ENCODE measurements at regions not wholly inside any gene's neighbourhood (a gene's known extent, or its start where the extent isn't known, plus 50 kb on each side); places are given as distances from the start of the nearest gene placed in this dataset.
A peak's percentile ranks its signal among the peaks of the same experiment; 100 is the strongest.

DNA sequence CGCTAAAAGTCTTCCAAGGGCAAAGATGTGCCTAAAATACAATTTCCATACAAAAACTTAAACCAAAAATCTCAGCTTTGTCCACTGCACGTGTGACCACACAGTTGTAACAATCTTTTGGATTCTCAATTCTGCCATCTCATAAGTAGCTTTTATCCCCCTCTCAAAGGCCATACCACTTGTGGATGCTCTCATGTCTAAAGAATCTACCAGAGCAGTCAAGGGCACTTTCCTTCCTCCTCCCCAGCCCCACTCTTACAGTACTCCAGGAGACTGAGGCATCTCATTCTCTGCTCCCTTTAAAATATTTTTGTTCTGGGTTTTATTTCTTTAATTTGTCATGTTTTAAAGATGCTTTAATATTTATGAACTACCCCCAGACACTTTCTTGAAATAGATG lies 102.3 kb upstream of the PFN2 start:
- H4K5ac ChIP-seq (ENCODE audit: low read depth, low read length) = no peak overlapping the region
- H3K14ac ChIP-seq (replicated peaks; ENCODE audit: low read depth, low read length) = no peak overlapping the region; the same call in 1 of the 2 replicates
- no peak overlapping the region for H2AK9ac ChIP-seq (replicated peaks; ENCODE audit: low read depth, low read length, poor library complexity)
- no peak overlapping the region for H3K27ac ChIP-seq (ENCODE audit: insufficient read depth, low read length)
- H3K9me1 ChIP-seq (ENCODE audit: insufficient read depth, low read length) = peaks cover 10% of the 10 kb centered on the region
- H3K27me3 ChIP-seq (ENCODE audit: control insufficient read depth, insufficient read depth, low read length) = no peaks in the 10 kb centered on the region
- BruUV-seq (replicated peaks) = no TSS peak
- H3K56ac ChIP-seq (ENCODE audit: extremely low read depth, insufficient read depth, low read length) = no peak overlapping the region
- H3K23ac ChIP-seq (ENCODE audit: low read depth, low read length) = no peak overlapping the region
- no peak overlapping the region; the same call in 1 of the 2 replicates for H2BK120ac ChIP-seq (ENCODE audit: low read depth, low read length)
- H2AK5ac ChIP-seq (ENCODE audit: low read depth, low read length) = no peak overlapping the region
- dilution Hi-C loops (cut with HindIII; ENCODE audit: low sequenced_read_pairs, unreplicated experiment) (no loop called here), in situ Hi-C loops (cut with MboI; ENCODE audit: low sequenced_read_pairs) (no loop called here), intact Hi-C loops (cut with micrococcal nuclease) (no loop called here)
- H3K4me3 ChIP-seq (ENCODE audit: insufficient read depth, low read depth, low read length) = no peak overlapping the region
- no peak overlapping the region for H2BK15ac ChIP-seq (ENCODE audit: low read depth, low read length)
- no peaks in the 10 kb centered on the region for H3K79me1 ChIP-seq (ENCODE audit: low read depth in 1 of 2, low read length in 2 of 2)
- ATAC-seq (ENCODE audit: low read depth) (peak; percentile 77), DNase-seq (peak; percentile 68)
- CTCF ChIA-PET = interaction anchor here (1.4 kb wide), 1 partner anchor 8 kb away, joined by 4 read pairs; no protein-coding TSS in a partner anchor
- no peak overlapping the region for H3K4me2 ChIP-seq (ENCODE audit: low read depth, low read length)
- H4K8ac ChIP-seq (ENCODE audit: low read depth in 2 of 2, low read length in 2 of 2) = 0 out of 4 replicates have a peak overlapping the region, but pooled peaks of 1 of the 2 experiments have one; percentile 12
- H3K18ac ChIP-seq (ENCODE audit: low read depth, low read length) = no peak overlapping the region
- H3K4me1 ChIP-seq (ENCODE audit: control insufficient read depth, insufficient read depth, low read length) = peaks cover 5% of the 10 kb centered on the region
- no peak overlapping the region for H3K9ac ChIP-seq (ENCODE audit: low read depth, low read length)
- H3K9me3 ChIP-seq (ENCODE audit: control insufficient read depth, insufficient read depth, low read length) = peaks cover 5% of the 10 kb centered on the region; the same call in 1 of the 2 replicates
- H3K36me3 ChIP-seq (ENCODE audit: control insufficient read depth, insufficient read depth, low read length) = no peaks in the 10 kb centered on the region
- no peak overlapping the region for H4K91ac ChIP-seq (ENCODE audit: insufficient read depth, low read depth, low read length)
- TF ChIP-seq CEBPB (IDR thresholded peaks at IDR 0.05; ENCODE audit: low read depth, low read length) (no peak), POLR2A (IDR thresholded peaks at IDR 0.05; ENCODE audit: low read depth, low read length) (no peak), MAFK (IDR thresholded peaks at IDR 0.05; ENCODE audit: low read depth, low read length) (no peak), FOS (IDR thresholded peaks at IDR 0.05; ENCODE audit: low read depth, low read length) (no peak), CHD1 (IDR thresholded peaks at IDR 0.05; ENCODE audit: low read depth, low read length) (no peak), SMC3 (IDR thresholded peaks at IDR 0.05; ENCODE audit: low read depth, low read length) (no peak)
- TF ChIP-seq, protein P1, sequence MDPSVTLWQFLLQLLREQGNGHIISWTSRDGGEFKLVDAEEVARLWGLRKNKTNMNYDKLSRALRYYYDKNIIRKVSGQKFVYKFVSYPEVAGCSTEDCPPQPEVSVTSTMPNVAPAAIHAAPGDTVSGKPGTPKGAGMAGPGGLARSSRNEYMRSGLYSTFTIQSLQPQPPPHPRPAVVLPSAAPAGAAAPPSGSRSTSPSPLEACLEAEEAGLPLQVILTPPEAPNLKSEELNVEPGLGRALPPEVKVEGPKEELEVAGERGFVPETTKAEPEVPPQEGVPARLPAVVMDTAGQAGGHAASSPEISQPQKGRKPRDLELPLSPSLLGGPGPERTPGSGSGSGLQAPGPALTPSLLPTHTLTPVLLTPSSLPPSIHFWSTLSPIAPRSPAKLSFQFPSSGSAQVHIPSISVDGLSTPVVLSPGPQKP (IDR thresholded peaks at IDR 0.05; ENCODE audit: borderline replicate concordance, low read depth, low read length) = no peak
- TF ChIP-seq, protein P2, sequence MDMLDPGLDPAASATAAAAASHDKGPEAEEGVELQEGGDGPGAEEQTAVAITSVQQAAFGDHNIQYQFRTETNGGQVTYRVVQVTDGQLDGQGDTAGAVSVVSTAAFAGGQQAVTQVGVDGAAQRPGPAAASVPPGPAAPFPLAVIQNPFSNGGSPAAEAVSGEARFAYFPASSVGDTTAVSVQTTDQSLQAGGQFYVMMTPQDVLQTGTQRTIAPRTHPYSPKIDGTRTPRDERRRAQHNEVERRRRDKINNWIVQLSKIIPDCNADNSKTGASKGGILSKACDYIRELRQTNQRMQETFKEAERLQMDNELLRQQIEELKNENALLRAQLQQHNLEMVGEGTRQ (IDR thresholded peaks at IDR 0.05; ENCODE audit: low read depth, low read length) = no peak
- POLR2A ChIA-PET (ENCODE audit: unreplicated experiment) = interaction anchor here (0.6 kb wide), 1 partner anchor 110 kb away, joined by 3 read pairs; no protein-coding TSS in a partner anchor
- peak overlapping the region; percentile 48; the same call in 1 of the 2 replicates for H2BK20ac ChIP-seq (ENCODE audit: low read depth, low read length)
- H4K20me1 ChIP-seq (ENCODE audit: insufficient read depth, low read length) = no peaks in the 10 kb centered on the region
- peak overlapping the region; percentile 15; the same call in 1 of the 2 replicates for H3K4ac ChIP-seq (ENCODE audit: low read depth, low read length)
- no peak overlapping the region for H2BK5ac ChIP-seq (ENCODE audit: low read depth, low read length, poor library complexity, severe bottlenecking)
- peak overlapping the region; percentile 35 for H2AFZ ChIP-seq (replicated peaks; ENCODE audit: low read length, poor library complexity)
- no CpG with 5 or more reads among the region's 2 CpGs for WGBS, 2 experiments (ENCODE audit: extremely low coverage in 2 of 2, insufficient read length in 1 of 2)

Measured in IMR-90 (cell line).